Caco-2 (cell line): ENCODE measurements at regions not wholly inside any gene's neighbourhood (a gene's known extent, or its start where the extent isn't known, plus 50 kb on each side); places are given as distances from the start of the nearest gene placed in this dataset.

Experiments
- BruUV-seq: library from RNA; stranded (reverse); fragments of 400-500 nt; replicated peaks from 2 replicates; lab custom pipeline; 2021; lab: Mats Ljungman, UMichigan
- CTCF ChIA-PET: fragments of 300-600 bp; sonication (Branson Sonifier 250); formaldehyde crosslinking; loops from one replicate; lab custom pipeline; 2022; ENCODE audit warnings: antibody characterized with exemption; lab: Charles Lee
- POLR2A ChIA-PET: fragments of 300-600 bp; sonication (Branson Sonifier 250); formaldehyde crosslinking; loops from one replicate; lab custom pipeline; 2022; ENCODE audit warnings: antibody characterized with exemption; lab: Charles Lee
- DNase-seq, 2 experiments: peaks; one replicate each; pipeline versions ENCODE4 v3.0.0 to v3.0.0-alpha.2; 2020 to 2022
- H3K27me3 ChIP-seq: replicated peaks from 2 replicates; pipeline ENCODE4 v1.6.0; 2011; ENCODE audit warnings: low read length; ENCODE audit not compliant: control insufficient read depth, insufficient read depth
- H3K36me3 ChIP-seq: 2 replicates; pipeline ENCODE4 v1.5.1; 2011; ENCODE audit warnings: low read length; ENCODE audit not compliant: control insufficient read depth, insufficient read depth
- H3K4me1 ChIP-seq: fragments of 250-450 bp; sonication (Bioruptor Pico); 2 replicates; pipeline ENCODE4 v1.5.1; 2020; ENCODE audit warnings: mild to moderate bottlenecking
- H3K4me3 ChIP-seq: 2 replicates; pipeline ENCODE4 v1.5.1; 2011; ENCODE audit warnings: low read depth, mild to moderate bottlenecking, control low read depth, low read length
- H3K9me3 ChIP-seq: fragments of 250-450 bp; sonication (Bioruptor Pico); 2 replicates; pipeline ENCODE4 v1.5.1; 2020; ENCODE audit warnings: mild to moderate bottlenecking, moderate library complexity
- H3K27ac Mint-ChIP-seq: one replicate; pipeline ENCODE4 v1.8.0; 2022; ENCODE audit warnings: mixed read lengths; ENCODE audit not compliant: unreplicated experiment
- H3K27me3 Mint-ChIP-seq: one replicate; pipeline ENCODE4 v1.8.0; 2022; ENCODE audit warnings: mixed read lengths; ENCODE audit not compliant: insufficient read depth, unreplicated experiment
- H3K36me3 Mint-ChIP-seq: one replicate; pipeline ENCODE4 v1.8.0; 2022; ENCODE audit warnings: mild to moderate bottlenecking, mixed read lengths; ENCODE audit not compliant: insufficient read depth, unreplicated experiment
- H3K4me1 Mint-ChIP-seq: one replicate; pipeline ENCODE4 v1.8.0; 2022; ENCODE audit warnings: low read depth, mixed read lengths; ENCODE audit not compliant: unreplicated experiment
- H3K4me3 Mint-ChIP-seq: one replicate; pipeline ENCODE4 v1.8.0; 2022; ENCODE audit warnings: mild to moderate bottlenecking, moderate library complexity, mixed read lengths; ENCODE audit not compliant: unreplicated experiment
- H3K9me3 Mint-ChIP-seq: one replicate; pipeline ENCODE4 v1.8.0; 2022; ENCODE audit warnings: mixed read lengths; ENCODE audit not compliant: unreplicated experiment
- CTCF ChIP-seq, 2 experiments: fragments of 200-600 bp in 1 of 2; IDR thresholded peaks; 1 replicate in 1 of 2; 2 replicates in 1 of 2; pipeline versions ENCODE4 v1.5.1 to v1.8.0; 2011 to 2022; ENCODE audit warnings: antibody characterized with exemption in 1 of 2, control low read depth in 1 of 2, inconsistent platforms in 1 of 2, low read depth in 1 of 2, low read length in 1 of 2, mild to moderate bottlenecking in 1 of 2, moderate library complexity in 1 of 2; ENCODE audit not compliant: insufficient read depth in 1 of 2, severe bottlenecking in 1 of 2, unreplicated experiment in 1 of 2
- intact Hi-C: fragments of 100-400 bp; cut with micrococcal nuclease; formaldehyde crosslinking; loops from one replicate; pipeline ENCODE4 v1.10.0; 2022; ENCODE audit not compliant: unreplicated experiment

GRCh38 chr6:146898069-146898887 lies 299.5 kb downstream of the ADGB start:
- no peaks in the 10 kb centered on the region for H3K36me3 ChIP-seq
- H3K4me1 Mint-ChIP-seq = peaks cover 6% of the 10 kb centered on the region
- no peaks in the 10 kb centered on the region for H3K27me3 Mint-ChIP-seq
- H3K4me3 Mint-ChIP-seq = no peak overlapping the region
- DNase-seq = no peak
- TF ChIP-seq CTCF (IDR thresholded peaks at IDR 0.05; ENCODE audit: insufficient read depth in 1 of 2, low read depth in 1 of 2, low read length in 1 of 2, severe bottlenecking in 1 of 2, unreplicated experiment in 1 of 2) = no peak
- ChIA-PET CTCF (no interaction called here), POLR2A (interaction anchor here (0.6 kb wide), 1 partner anchor 15 kb away, joined by 3 read pairs; no protein-coding TSS in a partner anchor)
- peaks cover 15% of the 10 kb centered on the region for H3K9me3 Mint-ChIP-seq
- H3K4me1 ChIP-seq = no peaks in the 10 kb centered on the region
- no peak overlapping the region for H3K27ac Mint-ChIP-seq
- no peaks in the 10 kb centered on the region for H3K9me3 ChIP-seq
- no peak overlapping the region for H3K4me3 ChIP-seq
- H3K36me3 Mint-ChIP-seq = no peaks in the 10 kb centered on the region
- intact Hi-C loops = no loop called here
- no peaks in the 10 kb centered on the region for H3K27me3 ChIP-seq
- BruUV-seq = no TSS peak

- CTCF ChIA-PET = interaction anchor here (0.6 kb wide), 1 partner anchor 384 kb away, joined by 3 read pairs; no protein-coding TSS in a partner anchor
- BruUV-seq = no TSS peak
Observed at GRCh38 chr6:146898888-146899227, 300.1 kb downstream of the ADGB start.

More at GRCh38 chr6:146898888-146899227, 300.1 kb downstream of the ADGB start:
- no peak for TF ChIP-seq CTCF (IDR thresholded peaks at IDR 0.05; ENCODE audit: insufficient read depth in 1 of 2, low read depth in 1 of 2, low read length in 1 of 2, severe bottlenecking in 1 of 2, unreplicated experiment in 1 of 2)
- Histone ChIP-seq H3K4me1 (no peaks in the 10 kb centered on the region), H3K4me3 (no peak overlapping the region), H3K9me3 (no peaks in the 10 kb centered on the region), H3K36me3 (no peaks in the 10 kb centered on the region), H3K27me3 (no peaks in the 10 kb centered on the region)
- intact Hi-C loops = no loop called here
- POLR2A ChIA-PET = no interaction called here
- H3K9me3 Mint-ChIP-seq = peaks cover 15% of the 10 kb centered on the region
- H3K36me3 Mint-ChIP-seq = no peaks in the 10 kb centered on the region
- DNase-seq = no peak
- H3K4me1 Mint-ChIP-seq = peaks cover 6% of the 10 kb centered on the region
- no peaks in the 10 kb centered on the region for H3K27me3 Mint-ChIP-seq
- no peak overlapping the region for H3K27ac Mint-ChIP-seq
- H3K4me3 Mint-ChIP-seq = no peak overlapping the region
